Stromal cell of bone marrow (primary cell): ENCODE measurements at regions not wholly inside any gene's neighbourhood (a gene's known extent, or its start where the extent isn't known, plus 50 kb on each side); places are given as distances from the start of the nearest gene placed in this dataset.
A peak's percentile ranks its signal among the peaks of the same experiment; 100 is the strongest.

Experiments used
- DNase-seq: peaks from one replicate; pipeline ENCODE4 v3.0.0-alpha.2; 2012; ENCODE audit warnings: low read depth

DNA sequence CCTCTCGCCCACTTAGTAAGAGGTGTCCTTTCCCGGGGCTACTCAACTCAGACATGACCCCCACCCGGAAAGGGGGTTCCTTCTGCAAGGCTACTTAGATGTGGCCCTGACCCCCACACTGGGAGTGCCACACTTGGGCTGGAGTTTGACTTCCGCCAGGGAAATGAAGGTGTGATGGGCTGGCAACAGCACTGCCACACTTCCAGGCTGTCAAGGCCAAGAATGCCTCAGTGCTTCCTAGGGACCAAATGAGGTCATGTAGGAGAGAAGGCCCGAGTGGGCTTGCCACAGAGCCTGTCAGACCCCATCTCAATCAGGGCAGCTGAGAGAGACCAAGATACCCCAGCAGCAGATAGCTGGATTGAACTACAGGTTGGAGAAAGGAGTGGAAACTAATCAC, 55.5 kb downstream of the DRD1 start:
- DNase-seq = no peak

DNA sequence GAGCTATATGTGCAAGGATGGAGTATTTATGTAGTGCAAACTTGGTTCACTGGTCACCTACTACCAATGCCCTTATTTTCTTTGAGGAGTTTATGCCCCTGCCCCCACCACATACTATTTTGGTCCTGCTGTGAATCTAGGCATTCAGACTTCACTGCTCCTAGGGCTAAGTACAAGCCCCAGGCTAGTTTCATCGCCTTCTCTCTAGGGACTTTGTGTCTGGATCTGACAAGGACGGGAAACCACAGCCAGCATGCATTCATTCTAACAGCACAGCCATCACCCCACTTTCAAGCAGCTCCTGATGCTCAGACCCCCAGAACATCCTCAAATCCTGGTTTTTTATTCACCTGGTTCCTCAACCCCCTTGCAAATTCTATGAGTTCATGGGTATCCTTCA, 56.8 kb downstream of the DRD1 start:
- no peak for DNase-seq

DNA sequence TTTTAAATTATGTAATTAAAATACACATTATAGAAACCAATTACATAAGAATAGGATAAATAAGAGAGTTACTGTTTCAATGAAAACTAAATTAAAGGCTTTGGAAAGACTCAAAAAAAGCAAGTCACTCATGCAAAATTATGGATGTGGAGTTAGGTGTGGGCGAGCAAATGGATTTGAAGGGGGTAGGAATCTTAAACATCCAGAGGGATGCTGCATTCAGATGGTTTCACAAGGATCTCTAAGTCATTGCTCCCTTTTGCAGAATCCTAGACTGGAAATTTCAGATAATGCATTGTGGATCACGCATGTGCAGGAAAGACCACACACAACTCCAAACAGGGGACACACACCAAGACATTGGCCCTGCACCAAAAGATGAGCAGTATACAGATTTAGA, 57.5 kb downstream of the DRD1 start:
- DNase-seq = no peak

DNA sequence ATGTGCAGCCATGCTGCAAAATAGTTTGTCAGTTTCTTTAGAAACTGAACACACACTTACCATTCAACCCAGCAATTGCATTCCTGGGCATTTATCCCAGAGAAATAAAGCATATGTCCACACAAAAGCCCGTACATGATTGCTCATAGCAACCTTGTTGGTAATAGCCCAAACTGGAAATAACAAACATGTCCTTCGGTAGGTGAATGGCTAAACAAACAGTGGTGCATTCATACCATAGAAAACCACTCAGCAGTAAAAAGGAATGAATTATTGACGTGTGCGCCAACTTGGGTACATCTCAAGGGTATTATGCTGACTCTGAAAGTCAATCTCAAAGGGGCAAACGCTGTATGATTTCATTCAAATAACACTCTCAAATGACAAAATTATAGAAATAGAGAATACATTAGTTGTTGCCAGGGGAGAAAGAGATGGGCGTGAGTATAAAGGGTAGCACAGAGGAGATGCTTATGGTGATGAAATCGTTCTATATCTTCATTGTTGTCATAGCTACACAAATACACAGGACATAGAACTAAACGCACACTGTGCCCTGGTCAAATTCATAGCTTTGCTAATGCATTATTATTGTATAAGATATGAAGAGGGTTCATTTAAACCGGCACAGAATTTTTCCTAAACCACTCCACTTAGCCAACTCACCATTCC, 58.2 kb downstream of the DRD1 start:
- DNase-seq = no peak

DNA sequence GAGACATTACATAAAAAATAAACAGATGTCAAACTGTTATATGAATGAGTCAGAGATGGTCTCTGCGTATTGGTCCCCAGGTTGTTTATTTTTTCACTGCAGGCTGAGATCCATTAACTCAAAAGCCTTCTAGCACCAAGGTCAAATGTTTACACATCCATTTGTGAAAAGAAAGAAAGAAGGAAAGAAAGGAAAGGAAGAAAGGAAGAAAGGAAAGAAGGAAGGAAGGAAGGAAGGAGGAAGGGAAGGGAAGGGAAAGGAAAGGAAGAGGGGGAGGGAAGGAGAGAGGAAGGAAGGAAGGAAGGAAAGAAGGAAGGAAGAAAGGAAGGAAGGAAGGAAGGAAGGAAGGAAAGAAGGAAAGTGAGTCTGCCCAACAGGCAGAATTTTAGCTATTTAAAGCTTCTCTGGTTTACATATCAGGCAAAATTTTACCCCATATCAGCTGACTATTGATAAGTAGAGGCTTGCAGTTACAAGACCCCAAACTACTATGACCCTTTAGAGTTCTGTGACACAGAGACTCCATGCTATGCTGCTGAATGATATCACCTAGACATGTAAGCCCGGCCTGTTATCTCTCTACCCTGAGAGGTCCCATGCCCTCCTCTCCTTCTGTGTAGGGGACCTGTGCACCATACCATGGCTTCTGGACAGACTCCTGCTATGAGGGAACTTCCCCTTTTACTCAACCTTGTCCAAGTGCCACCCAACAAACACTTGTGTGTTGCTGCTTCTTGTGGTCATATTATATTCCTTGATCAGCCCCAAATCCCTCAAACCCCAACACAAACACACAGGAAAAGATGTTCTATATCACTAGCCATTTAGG, 59.0 kb downstream of the DRD1 start:
- DNase-seq = no peak

DNA sequence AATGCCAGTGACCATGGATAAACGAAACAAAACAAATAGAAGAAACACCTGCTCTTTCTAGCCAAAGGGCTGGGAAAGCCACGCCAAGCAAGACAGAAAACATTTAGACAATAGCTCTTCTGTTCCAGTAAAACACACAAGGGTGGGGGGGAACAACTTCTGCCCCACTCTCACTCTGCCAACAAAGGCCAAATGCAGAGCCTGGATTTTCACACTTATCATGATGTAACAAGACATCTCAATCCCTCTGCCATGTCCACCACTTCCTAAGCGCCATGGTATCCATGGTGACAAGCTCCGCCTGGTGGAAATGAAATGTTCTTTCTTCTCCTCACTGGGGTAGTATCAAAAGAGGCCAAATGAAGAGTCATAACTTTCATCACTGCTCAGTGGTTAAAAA, 60.6 kb downstream of the DRD1 start:
- no peak for DNase-seq

DNA sequence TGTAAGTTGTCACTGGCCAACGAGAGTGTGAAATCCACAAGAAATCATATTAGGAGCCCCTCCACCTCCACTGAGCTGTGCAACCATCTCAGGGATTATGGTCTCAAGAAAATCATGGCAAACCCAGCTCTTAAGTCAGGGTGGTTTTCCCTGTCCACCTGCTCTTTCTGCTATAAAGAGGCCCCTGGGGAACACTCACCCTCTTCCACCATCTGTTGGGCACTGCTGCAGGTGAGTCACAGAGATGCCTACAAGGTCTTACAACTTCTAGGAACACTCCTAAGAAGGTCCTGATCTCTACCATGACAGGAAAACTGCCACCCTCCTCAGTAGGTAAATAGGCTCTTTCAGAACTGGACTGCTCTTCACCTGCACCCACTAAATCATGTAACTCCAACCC, 61.8 kb downstream of the DRD1 start:
- DNase-seq = no peak

DNA sequence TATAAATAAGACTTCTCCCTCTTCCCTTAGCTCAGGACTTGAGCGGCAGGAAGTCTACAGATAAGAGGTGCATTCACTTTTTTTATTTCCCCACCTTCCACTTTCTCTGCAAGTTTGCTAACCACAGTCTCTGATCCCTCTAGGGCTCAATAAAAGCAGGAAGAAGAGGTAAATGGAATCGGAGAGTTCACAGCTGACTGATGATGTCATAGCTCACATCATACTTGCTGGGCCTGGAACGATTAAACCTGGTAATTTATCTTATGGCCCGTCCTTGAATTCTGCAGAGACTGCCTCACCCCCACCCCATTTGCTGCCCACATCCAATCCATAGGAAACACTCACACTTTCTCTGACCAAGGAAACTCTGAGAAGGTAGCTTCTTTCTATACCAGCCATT, 62.9 kb downstream of the DRD1 start:
- no peak for DNase-seq

DNA sequence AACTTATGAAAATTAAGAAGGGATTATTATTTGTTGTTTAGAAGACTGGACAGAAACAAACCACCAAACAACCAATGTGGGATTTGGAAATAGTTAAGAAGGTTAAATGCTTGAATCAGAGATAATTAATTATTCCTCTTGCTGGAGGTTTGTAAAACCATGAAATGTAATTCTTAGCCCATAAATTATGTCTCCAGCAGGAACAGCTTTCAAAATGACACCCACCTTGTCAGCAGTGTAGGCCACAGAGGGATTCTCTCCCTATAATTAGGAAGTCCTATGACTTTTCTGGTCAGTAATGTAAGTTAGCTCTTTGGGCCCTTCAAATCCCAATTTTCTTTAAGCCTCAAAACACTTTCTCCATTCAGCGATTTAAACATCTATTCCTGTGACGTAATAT, 63.3 kb downstream of the DRD1 start:
- no peak for DNase-seq

DNA sequence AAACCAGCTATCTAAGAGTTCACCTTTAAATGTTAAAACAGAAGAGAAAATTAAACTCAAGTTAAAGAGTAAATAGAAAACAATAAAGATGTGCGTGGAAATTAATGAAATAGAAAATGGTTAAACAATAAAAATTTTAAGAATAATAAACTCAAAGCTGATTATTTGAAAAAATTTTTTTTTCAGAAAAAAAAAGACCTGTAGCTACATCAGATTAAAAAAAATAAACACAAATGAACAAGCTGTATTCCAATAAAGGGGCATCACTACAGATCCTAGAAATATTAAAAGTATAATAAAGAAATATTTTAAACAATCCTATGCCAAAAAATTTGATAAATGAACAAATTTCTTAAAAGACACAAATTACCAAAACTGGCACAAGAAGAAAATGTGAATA, 64.1 kb downstream of the DRD1 start:
- DNase-seq = no peak

DNA sequence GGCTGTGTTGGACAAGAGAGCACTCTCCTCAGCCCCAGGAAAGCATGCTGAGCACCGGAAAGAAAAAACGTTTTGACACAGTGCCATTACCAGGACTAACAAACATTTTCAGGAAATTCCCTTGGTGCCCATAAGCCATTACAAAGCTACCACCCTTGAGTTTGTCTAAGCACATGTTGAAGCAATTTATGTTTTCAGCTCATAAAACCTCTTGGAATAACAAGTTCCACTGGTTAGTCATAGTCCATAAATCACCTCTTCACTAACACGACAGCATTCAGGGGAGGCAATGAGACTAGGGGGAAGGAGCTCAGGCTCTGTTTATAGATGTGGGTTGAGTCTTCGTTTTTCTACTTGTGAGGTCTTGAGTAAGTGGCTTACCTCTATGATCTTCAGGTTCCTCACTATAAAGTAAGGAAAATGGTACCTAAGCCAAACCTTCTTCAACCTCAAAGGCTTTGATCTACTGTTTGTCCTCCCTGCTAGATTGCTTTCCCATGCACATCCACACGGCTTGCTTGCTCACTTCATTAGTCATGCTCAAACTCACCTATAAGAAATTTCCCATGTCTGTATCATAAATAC, 65.4 kb downstream of the DRD1 start:
- peak; percentile 6 for DNase-seq

DNA sequence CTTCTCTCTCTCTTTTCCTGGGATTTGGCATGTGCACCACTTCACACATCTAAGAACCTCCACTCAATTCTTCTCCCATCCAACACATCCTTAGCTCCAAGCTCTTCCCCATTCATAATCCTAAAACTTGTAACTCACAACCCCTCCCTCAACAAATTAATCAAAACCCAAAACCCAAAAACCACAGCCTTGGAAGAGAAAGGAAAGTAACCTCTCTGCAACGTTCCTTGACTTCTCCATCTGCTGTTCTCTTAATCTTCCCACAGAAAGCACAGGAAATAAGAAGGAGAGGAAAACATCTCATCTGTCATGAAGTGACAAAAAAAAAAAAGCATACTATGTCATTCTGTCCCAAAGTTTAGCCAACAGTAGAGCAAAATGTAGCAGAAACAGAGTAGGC, 66.2 kb downstream of the DRD1 start:
- DNase-seq = no peak

DNA sequence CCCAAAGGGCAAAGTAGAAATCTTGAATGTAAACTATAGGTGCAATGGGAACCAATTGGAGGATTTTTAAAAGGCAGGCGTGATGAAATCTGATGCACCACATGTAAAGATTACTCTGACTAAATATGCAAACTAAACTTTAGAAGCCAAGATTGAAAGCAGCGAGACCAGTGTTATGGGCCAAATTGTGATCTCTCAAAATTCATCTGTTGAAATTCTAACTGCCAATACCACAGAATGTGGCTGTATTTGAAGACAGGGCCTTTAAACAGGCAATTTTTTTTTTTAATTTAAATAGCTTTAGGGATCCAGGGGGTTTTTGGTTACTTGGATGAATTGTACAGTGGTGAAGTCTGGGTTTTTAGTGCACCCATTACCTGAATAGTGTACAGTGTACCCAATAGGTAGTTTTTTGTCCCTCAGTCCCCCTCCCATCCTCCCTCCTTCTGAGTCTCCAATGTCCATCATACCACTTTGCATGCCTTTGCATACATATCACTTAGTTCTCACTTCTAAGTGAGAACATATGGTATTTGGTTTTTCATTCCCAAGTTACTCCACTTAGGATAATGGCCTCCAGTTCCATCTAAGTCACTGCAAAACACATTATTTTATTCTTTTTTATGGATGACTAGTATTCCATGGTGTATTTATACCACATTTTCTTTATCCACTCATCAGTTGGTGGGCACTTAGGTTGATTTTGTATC, 69.7 kb downstream of the DRD1 start:
- no peak for DNase-seq

DNA sequence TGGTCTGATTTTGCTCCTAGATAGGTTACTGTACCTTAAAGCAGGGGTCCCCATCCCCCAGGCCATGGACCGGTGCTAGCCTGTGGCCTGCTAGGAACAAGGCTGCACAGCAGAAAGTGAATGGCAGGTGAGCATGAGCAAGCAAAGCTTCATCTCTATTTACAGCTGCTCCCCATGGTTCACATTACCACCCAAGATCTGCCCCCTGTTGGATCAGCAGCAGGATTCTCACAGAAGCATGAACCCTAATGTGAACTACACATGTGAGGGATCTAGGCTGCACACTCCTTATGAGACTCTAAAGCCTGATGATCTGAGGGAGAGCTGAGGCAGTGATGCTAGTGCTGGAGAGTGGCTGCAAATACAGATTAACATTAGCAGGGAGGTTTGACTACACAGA, 78.1 kb downstream of the DRD1 start:
- DNase-seq = no peak

DNA sequence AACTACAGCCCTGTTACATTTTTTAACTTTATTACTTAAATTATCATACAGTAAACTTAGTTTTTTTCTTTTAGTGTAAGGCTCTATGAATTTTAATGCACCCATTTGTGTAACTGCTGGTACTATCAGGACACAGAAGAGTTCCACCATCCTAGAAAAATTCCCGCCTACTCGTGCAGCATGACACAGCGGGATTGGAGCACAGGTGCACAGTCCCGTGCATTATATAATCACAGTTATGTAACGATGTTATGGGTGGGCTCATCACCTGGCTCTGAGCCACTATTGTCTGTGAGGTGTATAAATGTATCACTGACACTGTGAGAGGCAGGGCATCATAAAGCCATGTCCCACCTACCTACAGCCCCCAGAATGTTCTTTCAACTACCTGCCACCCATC, 80.7 kb downstream of the DRD1 start:
- no peak for DNase-seq

DNA sequence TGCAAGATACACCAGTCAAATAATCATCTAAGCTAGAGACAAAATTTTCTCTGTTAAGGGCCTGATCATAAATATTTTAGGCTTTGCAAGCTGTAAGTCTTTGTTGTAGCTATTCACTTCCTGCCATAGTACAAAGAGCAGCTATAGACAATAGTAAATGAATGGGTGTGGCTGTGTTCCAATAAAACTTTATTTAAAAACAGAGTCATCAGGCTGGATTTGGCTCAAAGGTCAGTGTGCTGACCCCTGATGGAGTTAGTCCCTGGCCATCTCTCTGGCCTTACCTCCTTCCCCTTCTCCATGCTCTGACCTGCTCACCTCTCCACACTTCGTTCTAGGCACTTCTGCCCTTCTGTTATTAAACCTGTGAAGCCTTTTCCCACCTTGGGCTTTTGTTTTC, 86.0 kb downstream of the DRD1 start:
- no peak for DNase-seq

DNA sequence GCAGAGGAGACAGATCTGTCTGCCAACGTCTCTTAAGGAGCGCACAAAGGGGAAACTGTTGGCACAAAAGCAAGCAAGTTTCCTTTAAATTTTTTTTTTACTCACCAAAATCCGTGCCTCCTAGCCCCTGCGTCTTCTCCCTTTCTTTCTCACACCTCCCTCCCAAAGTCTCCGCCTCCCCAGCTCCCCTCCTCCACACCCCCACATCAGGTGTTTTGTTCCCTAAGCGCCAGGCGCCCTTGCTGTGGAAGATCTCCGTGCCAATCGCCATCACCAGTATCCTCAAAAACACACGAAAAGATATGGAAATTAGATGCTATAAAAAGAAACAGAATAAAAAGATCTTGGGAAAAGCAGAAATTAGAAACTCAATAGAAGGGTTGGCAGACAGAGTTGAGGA, 87.6 kb downstream of the DRD1 start:
- no peak for DNase-seq

DNA sequence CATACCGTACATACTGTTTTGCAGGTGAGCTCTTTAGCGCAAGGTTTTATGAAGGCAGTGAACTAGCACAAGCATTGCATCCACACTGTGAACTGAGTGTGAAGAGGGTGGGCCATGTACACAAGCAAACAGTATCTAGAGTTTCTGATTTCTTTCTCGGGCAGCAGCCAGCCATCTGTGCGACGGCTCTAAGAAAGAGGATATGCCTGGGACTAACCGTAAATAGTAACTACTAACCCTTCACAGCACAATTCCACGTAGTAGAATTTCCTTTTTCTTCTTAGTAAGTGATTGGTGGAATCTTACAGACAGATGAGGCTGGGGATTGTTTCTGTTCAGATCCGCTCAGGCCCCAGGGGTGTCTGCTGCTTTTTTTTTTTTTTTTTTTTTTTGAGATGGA, 89.0 kb downstream of the DRD1 start:
- no peak for DNase-seq

DNA sequence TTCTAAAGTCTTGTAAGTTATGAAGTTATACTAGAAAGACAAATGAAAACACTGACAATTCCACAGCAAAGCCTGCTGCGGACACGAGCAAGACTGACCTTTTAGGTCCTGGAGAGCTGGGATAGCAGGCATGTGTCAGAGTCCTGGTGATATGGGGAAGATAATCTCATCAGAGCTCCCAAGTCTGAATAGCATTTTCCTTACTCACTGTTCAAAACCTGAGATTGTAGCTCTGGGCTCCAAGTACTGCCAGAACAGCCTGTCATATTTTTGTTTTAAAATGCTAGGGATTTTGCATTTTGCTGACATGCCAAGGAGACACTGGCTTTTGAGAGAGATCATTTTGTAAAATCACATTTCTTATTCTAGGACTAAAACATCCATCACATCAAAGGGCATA, 90.1 kb downstream of the DRD1 start:
- DNase-seq = no peak

DNA sequence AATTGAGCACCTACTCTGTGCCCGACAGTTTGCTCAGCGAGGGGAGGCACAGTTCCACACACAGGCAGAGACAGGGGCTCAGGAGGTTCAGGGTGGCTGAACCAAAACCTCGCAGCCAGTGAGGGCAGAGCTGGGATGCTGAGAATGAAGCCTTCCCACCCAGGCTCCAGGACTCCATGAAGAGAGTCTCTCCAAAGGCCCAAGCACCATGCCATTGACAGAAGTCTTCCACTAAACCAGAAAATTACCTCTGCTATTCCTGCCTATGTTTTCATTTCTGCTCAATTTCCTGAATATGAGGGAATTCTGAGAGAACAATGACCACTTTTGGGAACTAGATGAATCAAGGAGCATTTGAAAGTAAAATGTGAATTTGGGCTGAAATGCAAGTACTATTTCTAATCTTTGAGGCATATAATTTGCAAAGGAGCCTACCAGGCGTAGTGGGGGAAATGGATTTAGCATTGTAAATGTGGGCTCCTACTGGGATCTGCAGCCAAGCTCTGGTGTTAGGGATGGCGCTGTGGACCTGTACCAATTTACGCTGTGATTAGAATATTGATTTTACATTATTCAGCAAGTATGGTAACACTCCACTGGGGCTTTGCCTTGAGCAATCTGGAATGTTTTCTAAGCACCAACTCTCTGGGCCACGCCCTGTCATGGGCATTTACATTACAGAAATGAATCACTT, 91.9 kb downstream of the DRD1 start:
- no peak for DNase-seq

DNA sequence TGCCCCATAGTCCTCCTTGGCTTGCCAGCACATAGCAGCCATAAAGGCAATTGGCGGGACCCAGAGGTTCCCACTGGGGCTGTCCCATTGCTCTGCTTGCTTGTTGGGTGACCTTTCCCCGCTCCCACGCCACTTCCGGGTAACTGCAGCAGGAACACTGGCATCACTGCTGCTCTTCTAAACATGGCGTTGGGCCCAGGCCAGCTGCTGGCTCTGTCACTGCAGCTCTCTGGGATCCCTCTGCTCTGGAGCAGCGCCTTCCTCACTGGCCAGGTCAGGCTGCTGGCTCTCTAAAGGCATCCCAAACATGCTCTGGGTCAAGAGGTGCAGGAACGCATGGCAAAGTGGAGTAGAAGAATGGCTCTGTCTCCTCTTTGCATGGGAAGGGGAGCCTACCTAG, 92.9 kb downstream of the DRD1 start:
- no peak for DNase-seq

DNA sequence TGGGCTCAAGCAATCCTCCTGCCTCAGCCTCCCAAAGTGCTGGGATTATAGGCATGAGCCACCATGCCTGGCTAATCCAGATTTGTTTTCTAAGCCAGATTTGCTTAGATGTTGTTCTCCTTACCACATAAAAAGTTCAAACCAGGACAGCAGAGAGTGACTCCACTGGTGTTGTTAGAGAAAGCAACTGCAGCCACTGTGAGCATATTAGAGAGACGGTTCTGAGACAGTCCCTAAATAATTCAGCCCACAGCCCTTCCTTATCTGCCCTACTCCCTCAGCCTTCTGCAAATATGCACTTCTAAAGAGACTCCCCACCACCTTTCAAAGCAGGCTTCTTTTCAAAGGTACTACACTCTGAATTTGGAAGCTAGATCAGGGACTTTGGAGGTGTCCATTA, 96.1 kb downstream of the DRD1 start:
- no peak for DNase-seq
